ENCODE measurements at regions not wholly inside any gene's neighbourhood (a gene's known extent, or its start where the extent isn't known, plus 50 kb on each side); places are given as distances from the start of the nearest gene placed in this dataset.

- no peak for DNase-seq (ENCODE audit: low spot score)
Measured at GRCh38 chr2:221216636-221217035, 355.5 kb downstream of the EPHA4 start.

- DNase-seq (ENCODE audit: low spot score), result no peak
Measured at GRCh38 chr2:221225752-221226151, 346.4 kb downstream of the EPHA4 start.

GRCh38 chr2:221228214-221228769 is 343.8 kb downstream of the EPHA4 start:
- no peak for DNase-seq (ENCODE audit: low spot score)

- DNase-seq (ENCODE audit: low spot score), result no peak
Measured at GRCh38 chr2:221229099-221229498, 343.0 kb downstream of the EPHA4 start.

GRCh38 chr2:221231511-221231910 is 340.6 kb downstream of the EPHA4 start:
- DNase-seq (ENCODE audit: low spot score), result no peak

- no peak for DNase-seq (ENCODE audit: low spot score)
Measured at GRCh38 chr2:221235941-221236340, 336.2 kb downstream of the EPHA4 start.

- DNase-seq (ENCODE audit: low spot score), result no peak
Measured at GRCh38 chr2:221241072-221241471, 331.0 kb downstream of the EPHA4 start.

- DNase-seq (ENCODE audit: low spot score), result no peak
Measured at GRCh38 chr2:221243771-221244170, 328.3 kb downstream of the EPHA4 start.

GRCh38 chr2:221245045-221245444 is 327.1 kb downstream of the EPHA4 start:
- DNase-seq (ENCODE audit: low spot score), result no peak

- DNase-seq (ENCODE audit: low spot score), result no peak
Measured at GRCh38 chr2:221245772-221246171, 326.3 kb downstream of the EPHA4 start.

- peak; percentile 8 for DNase-seq (ENCODE audit: low spot score)
Measured at GRCh38 chr2:221254299-221254698, 317.8 kb downstream of the EPHA4 start.

GRCh38 chr2:221255862-221256261 is 316.2 kb downstream of the EPHA4 start:
- no peak for DNase-seq (ENCODE audit: low spot score)

- no peak for DNase-seq (ENCODE audit: low spot score)
Measured at GRCh38 chr2:221258464-221258863, 313.6 kb downstream of the EPHA4 start.

- DNase-seq (ENCODE audit: low spot score), result no peak
Measured at GRCh38 chr2:221262651-221263050, 309.5 kb downstream of the EPHA4 start.

GRCh38 chr2:221263573-221263972 is 308.5 kb downstream of the EPHA4 start:
- no peak for DNase-seq (ENCODE audit: low spot score)

GRCh38 chr2:221264318-221264717 is 307.8 kb downstream of the EPHA4 start:
- no peak for DNase-seq (ENCODE audit: low spot score)

GRCh38 chr2:221267773-221268425 is 304.2 kb downstream of the EPHA4 start:
- no peak for DNase-seq (ENCODE audit: low spot score)

GRCh38 chr2:221268631-221269030 is 303.5 kb downstream of the EPHA4 start:
- no peak for DNase-seq (ENCODE audit: low spot score)

GRCh38 chr2:221270806-221271205 is 301.3 kb downstream of the EPHA4 start:
- no peak for DNase-seq (ENCODE audit: low spot score)

- no peak for DNase-seq (ENCODE audit: low spot score)
Measured at GRCh38 chr2:221272729-221273128, 299.4 kb downstream of the EPHA4 start.

- DNase-seq (ENCODE audit: low spot score), result no peak
Measured at GRCh38 chr2:221276033-221276432, 296.1 kb downstream of the EPHA4 start.

GRCh38 chr2:221276601-221277000 is 295.5 kb downstream of the EPHA4 start:
- DNase-seq (ENCODE audit: low spot score), result no peak

GRCh38 chr2:221282386-221282785 is 289.7 kb downstream of the EPHA4 start:
- no peak for DNase-seq (ENCODE audit: low spot score)

GRCh38 chr2:221283896-221284545 is 288.1 kb downstream of the EPHA4 start:
- DNase-seq (ENCODE audit: low spot score), result peak; percentile 14
